NCI-H2029 treated with DMSO at 0.1 percent for 48 hours (cell line): ENCODE measurements at regions not wholly inside any gene's neighbourhood (a gene's known extent, or its start where the extent isn't known, plus 50 kb on each side); places are given as distances from the start of the nearest gene placed in this dataset.

Source experiments
- DNase-seq: peaks from one replicate; lab custom pipeline; 2025; lab: John Stamatoyannopoulos, UW

DNA sequence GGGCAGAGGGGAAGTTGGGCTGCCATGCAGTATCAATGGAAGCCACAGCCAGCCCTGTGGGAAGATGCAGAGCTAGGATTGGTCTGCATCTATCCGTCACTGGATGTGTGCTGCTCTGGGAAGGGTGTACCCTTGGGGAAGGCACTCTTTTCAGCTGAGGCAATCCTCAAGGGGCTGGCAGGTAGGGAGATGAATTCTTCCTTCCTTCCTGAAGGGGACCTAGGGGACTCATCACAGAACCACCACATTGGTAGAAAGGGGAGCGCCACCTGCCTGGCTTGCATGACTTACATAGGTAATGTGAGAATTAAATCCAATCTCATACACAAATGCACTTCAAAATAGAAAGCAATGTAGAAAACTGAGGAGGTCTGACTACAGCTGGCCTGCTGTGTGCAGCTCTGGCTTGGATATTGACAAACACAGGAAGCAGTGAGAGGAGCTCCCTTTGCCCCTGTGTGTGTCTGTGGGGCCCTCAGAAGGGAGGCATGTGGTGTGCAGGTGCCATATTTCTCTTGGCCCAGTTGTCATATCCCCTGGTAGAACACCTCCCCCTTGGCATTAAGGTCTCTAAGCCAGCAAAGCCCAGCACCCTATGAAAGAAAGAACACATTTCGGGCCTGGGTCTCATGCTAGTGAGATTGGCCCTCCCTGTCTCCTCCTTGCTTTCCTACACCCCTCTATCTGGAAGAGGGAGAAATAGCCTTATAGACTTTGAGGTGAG lies 260.3 kb upstream of the MOCS1 start:
- no peak for DNase-seq

DNA sequence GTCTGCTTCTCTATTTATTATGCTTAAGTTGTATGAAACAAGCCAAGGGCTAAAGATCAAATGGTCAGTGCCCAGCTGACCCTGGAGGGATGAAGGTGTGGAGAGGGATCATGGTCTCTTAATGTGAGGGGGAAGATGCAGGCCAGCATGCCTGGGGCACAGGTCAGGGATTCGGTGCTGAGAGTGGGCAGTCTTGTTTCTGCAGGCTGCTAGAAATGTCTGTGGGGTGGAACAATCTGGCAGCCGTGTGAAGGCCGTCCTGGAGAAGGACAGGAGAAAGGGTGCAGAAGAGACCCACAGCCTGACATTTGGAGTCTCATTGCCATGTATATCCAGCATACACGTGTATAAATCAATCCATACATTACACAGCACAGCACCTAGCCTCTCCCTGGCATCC lies 258.3 kb upstream of the MOCS1 start:
- no peak for DNase-seq

DNA sequence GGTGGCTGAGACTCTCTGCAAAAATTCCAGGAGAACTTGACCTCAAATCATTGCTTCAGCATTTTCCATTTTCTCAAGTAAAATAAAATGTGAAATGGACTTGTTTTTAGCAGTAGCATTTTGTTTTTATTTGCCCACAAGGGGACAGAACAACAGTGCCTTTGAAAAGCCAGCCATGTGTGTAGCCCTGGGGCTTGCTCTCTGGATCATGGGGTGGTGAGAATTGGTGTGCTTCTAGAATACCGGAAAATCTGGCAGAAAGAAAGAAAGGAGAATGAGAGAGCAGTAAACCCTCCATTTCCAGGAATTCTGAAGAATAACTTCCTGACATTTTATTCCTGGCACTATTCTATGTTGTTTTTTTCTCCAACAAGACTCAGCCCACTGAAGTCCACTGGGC lies 254.7 kb upstream of the MOCS1 start:
- no peak for DNase-seq

DNA sequence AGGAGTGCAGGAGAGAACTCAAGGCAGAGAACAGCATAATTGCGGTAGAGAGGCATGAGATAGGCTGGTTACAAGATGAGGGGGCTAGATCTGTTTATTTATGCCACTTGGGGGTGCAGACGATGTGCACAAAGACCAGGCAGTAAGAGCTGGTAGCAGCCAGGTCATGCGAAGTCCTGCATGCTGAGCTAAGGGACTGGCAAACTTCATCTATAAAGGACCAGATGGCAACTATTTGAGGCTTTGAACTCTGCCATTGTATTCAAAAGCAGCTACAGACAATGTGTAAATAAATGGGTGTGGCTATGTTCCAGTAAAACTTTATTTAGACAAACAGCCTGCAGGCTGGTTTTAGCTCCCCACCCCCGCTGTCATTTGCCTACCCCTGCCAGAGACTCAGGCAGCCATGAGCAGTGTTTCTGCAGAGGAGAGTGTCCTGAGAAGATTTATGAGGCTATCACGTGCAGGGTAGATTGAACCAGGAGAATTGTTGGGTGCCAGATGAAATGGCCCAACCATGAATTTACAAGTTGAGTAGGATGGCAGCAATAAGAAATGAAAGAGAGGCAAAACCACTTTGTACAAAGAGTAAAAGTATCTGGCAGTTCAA lies 253.4 kb upstream of the MOCS1 start:
- no peak for DNase-seq

DNA sequence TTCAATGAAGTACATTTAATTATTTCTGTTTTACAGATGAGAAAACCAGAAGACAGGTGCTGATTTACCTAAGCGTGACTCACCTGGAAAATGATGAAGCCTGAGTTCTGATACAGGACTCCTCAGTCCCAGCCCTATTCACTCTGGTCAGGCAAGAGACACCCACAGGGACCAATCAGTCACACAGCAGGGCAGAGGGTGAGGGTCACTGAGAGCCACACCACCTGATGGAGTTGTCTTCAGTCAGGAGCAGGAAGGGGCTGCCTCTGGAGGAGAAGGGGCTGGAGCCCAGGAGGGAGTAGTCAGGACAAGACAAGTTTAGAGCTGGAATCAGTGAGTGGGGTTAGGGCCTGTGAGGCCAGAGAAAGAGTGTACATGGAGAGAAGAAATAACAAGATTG lies 251.2 kb upstream of the MOCS1 start:
- DNase-seq, result no peak

DNA sequence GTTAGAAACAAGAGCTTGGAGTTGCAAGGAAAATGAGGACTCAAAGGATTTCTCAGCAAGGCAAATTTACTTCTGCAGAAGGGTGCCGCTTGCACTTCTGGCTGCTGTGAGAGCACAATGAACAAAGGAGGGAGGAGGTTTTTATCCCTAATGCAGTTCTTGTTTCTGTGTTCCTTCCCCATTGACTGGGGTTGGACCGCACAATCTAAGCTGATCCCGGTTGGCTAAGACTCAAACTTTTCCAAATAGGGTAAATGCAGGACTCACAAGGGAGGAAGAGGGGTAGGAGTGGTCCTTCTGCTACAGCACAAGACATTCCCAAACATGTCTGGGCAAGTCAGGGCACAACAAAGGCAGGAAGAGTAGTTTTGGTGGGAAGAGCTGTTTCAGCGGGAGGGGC lies 249.6 kb upstream of the MOCS1 start:
- no peak for DNase-seq

DNA sequence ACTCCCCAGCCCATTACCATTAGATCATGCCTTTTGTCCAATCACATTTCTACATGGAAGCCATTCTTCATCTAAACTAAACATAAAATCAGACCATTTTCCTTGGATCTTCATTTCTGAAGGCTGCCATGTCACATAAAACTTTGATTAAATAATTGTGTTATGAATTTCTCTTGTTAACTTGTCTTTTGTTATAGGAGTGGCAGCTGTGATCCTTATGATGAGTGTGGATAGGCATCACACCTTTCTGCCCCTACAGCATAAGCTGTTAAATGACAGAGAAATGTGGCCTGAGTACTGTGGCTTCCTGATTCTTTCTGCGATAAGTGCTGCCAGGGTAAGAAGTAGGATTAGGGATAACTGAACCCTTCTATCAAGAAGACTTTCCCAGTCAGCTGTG lies 247.1 kb upstream of the MOCS1 start:
- DNase-seq, result no peak

GRCh38 chr6:40180271-40180670 lies 246.0 kb upstream of the MOCS1 start:
- no peak for DNase-seq

DNA sequence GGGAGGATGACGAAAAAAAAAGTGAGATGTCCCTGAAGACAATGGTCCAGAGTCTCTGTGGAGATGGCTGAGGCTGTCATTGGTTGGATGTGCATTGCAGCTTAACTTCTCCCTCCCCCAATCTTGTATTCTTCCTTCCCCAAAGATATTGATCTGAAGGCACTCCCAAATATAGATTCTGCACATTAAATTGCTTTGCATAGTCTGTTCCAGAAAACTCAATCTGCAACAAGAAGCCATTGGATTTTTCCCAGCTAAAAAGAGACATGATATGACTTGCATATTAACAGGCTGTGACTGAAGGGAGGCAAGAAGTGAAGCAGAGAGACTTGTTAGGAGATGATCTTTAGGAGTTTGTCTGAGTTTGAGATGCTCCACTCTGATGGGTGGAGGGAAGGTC lies 245.2 kb upstream of the MOCS1 start:
- no peak for DNase-seq

DNA sequence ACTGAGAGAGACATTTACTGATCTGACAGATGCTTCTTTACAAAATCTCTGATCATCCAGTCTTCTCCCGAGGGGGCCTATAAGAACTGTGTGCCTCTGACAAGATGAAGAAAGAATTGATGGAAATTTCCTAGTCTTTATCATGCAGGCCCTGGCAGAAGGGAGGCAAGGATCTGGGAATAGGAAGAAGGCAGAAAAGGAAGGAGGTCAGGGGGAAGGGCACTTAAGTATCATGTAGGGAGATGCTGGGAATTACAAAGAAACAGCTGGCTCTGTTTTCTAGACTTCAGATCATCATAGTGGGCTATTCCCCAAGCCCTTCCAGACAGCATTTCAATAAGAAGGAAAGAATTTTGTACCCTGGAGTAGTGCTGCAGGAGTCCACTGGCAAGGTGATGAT lies 243.3 kb upstream of the MOCS1 start:
- DNase-seq, result no peak

DNA sequence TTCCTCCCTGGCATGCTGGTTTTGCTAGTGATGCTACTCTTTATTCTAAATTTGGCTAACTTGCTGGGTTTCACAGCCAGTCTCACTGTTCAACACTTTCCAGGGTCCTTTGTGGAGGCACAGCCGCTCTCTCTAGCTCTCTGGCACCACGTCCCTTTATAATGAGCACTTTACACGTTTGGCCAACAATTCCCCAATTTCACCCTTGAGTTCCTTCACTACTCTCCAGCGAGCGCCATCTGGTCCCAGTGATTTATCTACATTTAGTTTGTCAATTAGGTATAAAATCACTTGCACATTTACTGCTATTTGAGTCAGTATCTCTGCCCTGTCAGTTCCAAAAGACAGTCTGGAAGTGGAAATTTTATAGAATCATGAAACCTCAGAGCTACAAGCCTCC lies 241.9 kb upstream of the MOCS1 start:
- DNase-seq, result no peak

DNA sequence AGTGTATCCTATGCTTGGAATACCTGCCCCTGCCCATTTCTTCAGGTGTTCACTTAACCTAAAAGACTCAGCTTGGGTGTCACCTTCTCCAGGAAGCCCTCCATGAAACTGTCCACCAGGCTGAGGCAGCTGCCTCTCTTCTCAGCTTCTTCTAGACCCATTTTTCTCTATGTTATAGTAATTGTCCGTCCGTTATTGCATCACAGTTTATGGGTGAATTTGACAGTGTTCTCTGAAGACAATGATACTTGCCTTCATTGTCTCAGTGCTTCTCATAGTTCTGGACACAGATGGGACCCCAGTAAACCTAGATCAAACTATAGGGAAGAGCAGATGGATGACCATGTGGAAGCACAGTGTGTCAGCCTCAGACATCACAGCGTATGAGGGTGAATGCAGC lies 238.0 kb upstream of the MOCS1 start:
- no peak for DNase-seq

GRCh38 chr6:40171343-40171742 lies 237.1 kb upstream of the MOCS1 start:
- DNase-seq, result no peak

DNA sequence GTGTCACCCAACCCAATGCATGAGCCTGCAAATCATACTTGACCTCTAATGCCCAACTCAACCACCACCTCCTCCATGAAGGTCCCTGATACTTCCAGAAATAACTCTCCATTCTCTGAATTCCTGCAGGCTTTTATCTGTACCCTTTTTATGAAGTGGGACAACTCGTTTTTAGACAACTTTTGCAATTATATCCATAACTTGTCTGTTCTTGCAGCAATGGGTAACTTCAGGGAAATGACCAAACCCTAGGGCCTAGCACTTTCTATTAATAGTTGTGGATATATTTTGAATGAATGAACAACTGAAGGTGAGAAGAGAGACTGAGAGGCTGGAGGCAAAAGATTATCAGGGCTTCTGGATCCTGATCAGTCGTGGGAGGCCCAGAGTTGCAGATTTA lies 236.6 kb upstream of the MOCS1 start:
- DNase-seq, result no peak

GRCh38 chr6:40169878-40170277 lies 235.6 kb upstream of the MOCS1 start:
- no peak for DNase-seq

- no peak for DNase-seq
Measured at GRCh38 chr6:40166963-40167362, 232.7 kb upstream of the MOCS1 start.

- DNase-seq, result no peak
Measured at GRCh38 chr6:40165036-40165709, 230.9 kb upstream of the MOCS1 start.

- DNase-seq, result no peak
Measured at GRCh38 chr6:40164345-40164755, 230.1 kb upstream of the MOCS1 start.

- no peak for DNase-seq
Measured at GRCh38 chr6:40163924-40164323, 229.7 kb upstream of the MOCS1 start.

GRCh38 chr6:40162074-40162473 lies 227.8 kb upstream of the MOCS1 start:
- no peak for DNase-seq

DNA sequence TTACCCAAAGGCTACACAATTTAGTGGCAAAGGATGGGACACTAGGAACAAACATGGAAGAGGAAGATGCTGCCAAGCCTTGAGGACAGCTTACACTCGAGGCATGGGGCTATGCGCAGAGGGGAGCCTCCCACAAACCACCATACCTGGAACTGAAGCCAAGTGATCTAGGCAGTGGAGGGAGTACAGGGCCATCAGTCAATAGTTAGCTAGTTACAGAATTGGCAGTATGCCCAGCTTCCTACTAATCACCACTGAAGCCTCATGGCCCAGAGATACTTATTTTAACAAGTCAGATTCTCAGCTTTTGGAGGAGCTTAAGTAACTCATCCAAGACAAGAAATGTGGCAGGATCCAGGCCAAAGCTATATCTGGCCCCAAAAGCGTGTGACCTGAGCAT lies 226.6 kb upstream of the MOCS1 start:
- DNase-seq, result no peak

DNA sequence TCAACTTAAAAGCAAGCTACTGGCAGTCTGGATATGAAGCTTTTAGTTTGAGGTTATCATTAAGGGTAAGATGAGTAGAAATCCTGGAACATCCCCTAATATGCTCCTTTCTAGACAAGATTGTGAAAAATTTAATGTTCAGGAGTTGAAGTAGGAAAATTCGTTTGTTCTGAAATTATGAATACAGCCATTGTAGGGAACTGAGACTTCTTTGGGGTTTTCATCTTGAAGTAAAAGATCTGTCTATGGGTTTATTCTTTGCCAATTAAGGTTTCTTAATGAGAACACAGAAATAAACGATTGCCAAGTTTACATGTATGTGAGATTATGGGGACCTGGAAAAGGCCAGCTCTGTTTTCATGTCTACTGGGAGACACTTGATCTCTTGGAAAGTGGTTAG lies 225.6 kb upstream of the MOCS1 start:
- DNase-seq, result no peak

GRCh38 chr6:40152701-40153436 lies 218.6 kb upstream of the MOCS1 start:
- DNase-seq, result no peak
